Eye (tissue), 1 donor: ENCODE measurements at regions not wholly inside any gene's neighbourhood (a gene's known extent, or its start where the extent isn't known, plus 50 kb on each side); places are given as distances from the start of the nearest gene placed in this dataset.

Source experiments
- DNase-seq: peaks from one replicate; pipeline ENCODE4 v3.0.0-alpha.2; 2015

GRCh38 chr2:16314001-16314400, 351.6 kb downstream of the CYRIA start:
- no peak for DNase-seq

GRCh38 chr2:16313235-16313975, 352.2 kb downstream of the CYRIA start:
- DNase-seq = peak; percentile 44

GRCh38 chr2:16312771-16313170, 352.9 kb downstream of the CYRIA start:
- DNase-seq = no peak

DNA sequence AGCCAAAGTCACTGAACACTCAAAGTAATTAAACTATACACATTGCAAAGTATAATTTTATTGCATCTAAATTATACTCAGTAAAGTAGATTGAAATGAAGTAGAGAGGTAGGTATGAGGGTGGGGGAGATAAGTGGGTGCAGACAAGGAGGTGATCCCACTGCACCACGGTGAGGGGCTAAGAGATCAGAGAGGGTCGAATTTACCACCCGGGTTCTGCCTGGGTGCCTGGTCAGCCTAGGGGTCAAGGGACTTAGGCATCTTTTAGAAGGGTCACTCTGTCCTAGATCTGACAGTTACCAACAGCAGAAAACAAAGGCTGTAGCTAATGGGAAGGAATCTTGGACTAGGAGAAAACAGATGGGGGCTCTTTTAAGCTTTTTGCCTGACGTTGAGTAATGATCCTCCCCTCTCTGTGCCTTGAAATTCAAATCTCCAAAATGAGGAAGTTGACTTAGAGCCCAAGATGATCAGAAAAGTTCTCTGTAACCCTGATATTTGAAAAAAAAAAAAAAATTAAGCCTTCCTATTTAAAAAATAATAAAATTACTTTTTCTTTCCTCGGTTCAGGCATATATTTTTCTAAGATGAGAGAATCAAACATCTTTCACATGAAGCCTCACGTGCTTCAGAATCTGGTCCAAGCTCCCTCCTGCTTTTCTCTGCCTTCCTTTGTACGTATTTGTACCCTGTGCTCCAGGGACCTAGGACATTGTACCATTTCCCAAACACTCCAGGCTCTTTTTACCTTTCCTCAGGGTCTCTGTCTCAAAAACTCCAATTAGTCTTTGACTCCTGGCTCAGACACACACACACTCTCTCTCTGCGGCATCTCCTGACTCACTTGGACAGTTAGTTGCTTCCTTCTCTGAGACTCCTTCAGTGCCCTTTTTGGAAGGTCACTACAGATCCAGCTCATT, 353.9 kb downstream of the CYRIA start:
- no peak for DNase-seq

DNA sequence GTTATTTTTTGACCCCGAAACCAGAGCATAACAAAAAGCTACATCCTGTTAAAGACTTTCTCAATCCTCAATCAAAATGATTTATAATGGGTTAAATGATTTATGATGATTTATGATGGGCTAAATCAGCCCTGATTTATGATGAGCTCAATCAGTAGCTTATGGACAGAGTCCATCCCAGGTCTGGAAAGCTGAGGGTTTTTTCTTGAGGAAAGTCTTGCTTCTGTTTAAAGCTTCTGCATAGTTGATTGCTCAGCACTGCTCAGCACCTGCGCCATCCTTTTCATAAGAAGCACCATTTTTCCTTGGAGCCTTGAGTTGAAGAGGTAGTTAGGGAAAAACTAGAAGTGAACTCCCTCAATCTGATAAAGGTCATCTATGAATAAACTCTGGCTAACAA, 356.8 kb downstream of the CYRIA start:
- DNase-seq = no peak

GRCh38 chr2:16304876-16305590, 360.6 kb downstream of the CYRIA start:
- no peak for DNase-seq

DNA sequence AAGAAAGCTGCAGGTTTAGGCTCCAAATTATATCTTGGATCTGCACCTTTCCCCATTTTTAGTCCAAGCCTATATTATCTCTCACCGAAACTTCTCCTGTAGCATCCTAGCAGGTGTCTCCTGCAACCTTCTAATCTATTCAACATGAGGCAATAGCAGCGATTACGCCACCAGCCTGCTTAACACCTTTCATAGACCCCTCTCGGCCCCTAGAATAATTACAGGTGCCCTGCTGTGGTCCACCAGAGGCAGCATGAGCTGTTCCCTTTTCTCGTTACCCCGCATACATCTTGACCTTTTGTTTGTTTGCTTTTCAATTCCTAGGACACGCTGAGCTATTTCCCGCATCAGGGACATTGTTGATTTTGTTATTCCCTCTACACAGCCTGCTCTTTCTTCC, 361.9 kb downstream of the CYRIA start:
- no peak for DNase-seq

DNA sequence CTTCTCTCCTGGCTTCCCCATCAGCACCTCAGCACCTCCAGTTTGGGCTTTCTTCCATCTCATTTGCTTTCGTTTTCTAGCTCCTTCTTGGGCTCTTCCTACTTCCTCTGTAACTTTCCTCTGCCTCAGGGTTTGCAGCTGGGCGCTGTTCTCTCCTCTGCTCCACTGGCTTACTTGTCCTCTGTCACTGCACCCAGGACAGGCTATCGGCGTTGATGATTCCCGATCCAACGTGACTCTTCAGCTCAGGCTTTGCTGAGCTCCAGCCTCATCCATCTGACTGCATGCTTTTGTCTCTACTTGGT, 362.4 kb downstream of the CYRIA start:
- DNase-seq = peak; percentile 58

GRCh38 chr2:16302431-16303272, 362.3 kb downstream of the MYCN start:
- DNase-seq = peak; percentile 87

DNA sequence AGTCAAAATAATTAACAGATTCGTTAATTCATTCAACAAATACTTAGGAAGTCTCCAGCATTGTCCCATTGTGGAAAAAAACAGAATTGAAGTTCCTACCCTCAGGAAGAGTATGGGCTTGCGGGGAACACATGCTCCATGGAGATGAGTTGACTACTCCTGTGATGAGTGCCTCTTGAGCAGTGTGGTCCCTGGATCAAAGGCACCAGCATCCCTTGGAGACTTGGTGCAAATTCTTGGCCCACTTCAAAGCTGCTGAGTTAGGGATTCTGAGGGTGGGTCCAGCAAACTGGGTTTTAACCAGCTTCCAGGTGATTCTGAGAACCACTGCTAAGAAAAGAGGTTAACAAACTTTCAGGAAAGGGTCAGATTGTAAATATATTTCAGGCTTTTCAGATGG, 361.6 kb downstream of the MYCN start:
- DNase-seq = no peak

DNA sequence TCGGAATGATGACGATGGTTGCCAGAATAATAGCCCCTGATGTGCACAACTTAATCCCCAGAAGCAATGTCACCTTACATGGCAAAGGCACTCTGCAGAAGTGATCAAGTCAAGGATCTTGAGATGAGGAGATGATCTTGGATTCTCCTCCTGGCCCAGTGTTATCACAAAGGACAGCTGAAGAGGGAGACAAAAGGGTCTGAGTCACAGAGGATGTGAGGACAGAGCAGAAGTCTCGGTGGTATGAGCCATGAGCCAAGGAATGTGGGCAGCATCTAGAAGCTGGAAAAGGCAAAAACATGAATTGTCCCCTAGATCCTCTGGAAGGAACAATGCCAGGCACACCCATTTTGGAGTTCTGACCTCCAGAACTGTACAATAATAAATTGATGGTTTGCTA, 358.5 kb downstream of the MYCN start:
- DNase-seq = no peak

- DNase-seq = no peak
Measured at GRCh38 chr2:16296331-16297250, 356.2 kb downstream of the MYCN start.

DNA sequence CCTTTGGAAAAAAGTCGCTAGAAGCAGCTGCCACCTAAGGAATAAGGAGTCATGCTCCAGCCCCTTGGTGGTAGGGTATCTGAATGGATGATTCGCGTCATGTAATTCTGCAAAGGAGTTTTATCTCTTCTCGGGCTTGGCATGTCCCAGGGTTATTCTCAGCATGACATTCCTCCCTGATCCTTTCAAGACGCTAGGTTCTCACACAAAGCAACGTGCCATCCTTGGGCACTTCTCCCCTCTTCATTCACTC, 355.6 kb downstream of the MYCN start:
- no peak for DNase-seq

GRCh38 chr2:16294791-16295190, 354.4 kb downstream of the MYCN start:
- no peak for DNase-seq

DNA sequence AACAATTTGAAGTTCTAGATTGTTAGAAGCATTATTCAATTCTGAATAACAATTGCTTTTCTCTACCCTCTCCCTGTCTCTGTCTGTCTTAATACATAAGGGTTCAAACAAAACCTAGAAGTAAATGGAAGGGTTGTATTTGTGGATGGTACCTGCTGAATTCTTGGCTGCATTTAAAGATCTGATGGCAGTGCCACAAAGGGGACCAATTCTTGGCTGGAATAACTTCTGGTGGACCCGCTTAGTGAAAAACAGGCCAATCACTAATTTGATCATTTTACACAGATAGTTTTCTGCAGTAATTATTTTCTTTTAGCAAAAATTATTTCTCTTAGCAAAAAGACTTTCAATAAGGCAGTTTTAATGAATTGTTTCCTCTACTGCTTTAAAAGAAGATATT, 353.5 kb downstream of the MYCN start:
- no peak for DNase-seq

GRCh38 chr2:16293398-16293797, 353.0 kb downstream of the MYCN start:
- DNase-seq = peak; percentile 83

- no peak for DNase-seq
Measured at GRCh38 chr2:16291731-16292550, 351.6 kb downstream of the MYCN start.

- DNase-seq = no peak
Measured at GRCh38 chr2:16291226-16291625, 350.9 kb downstream of the MYCN start.

- DNase-seq = no peak
Measured at GRCh38 chr2:16290311-16291020, 350.1 kb downstream of the MYCN start.

DNA sequence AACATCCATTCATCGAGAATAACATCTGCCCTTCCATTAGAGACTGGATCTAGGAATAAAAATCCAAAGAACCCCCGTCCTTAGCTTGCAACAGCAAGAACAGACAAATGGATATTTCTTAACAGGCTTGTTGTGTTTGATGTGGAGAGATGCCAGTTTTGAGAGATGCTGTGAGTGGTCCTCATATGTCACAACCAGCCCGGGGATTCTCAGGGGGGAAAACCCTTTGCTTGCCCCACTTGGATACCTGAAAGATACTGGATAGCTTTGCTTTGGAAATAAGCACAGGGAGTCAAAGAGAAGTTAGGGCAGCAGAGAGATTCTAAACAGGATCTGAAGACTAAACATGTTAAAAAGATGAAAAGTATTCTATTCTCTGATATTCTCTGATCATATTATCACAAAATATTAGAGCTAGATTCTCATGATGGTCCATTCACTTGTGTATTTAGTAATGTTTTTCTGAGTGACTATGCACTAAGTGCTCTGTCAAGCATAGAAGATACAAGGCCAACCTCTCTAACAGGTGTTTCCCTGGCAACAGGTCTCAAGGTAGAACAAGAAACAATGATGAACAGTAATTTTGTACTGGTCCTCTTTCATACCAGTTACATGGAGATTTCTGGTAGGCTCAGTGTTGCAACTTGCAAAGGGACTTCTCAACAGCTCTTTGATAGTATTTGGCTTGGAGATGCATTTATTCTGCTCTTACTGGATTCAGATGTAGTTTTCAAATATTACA, 348.2 kb downstream of the MYCN start:
- DNase-seq = no peak
